GM23338 (cell line): ENCODE measurements at regions not wholly inside any gene's neighbourhood (a gene's known extent, or its start where the extent isn't known, plus 50 kb on each side); places are given as distances from the start of the nearest gene placed in this dataset.

Experiments used
- ATAC-seq: fragments of 200-7000 bp; cut with Tn5 transposase; 3 replicates; pipeline ENCODE4 v1.9.1; 2020
- DNase-seq: peaks from one replicate; pipeline ENCODE4 v3.0.0-alpha.2; 2015; ENCODE audit warnings: low spot score
- H2AFZ ChIP-seq: fragments of 200-600 bp; sonication (generic); 2 replicates; pipeline ENCODE4 v1.8.0; 2016; ENCODE audit warnings: antibody characterized with exemption, mild to moderate bottlenecking, moderate library complexity
- H3F3A ChIP-seq: fragments of 200-600 bp; sonication (generic); replicated peaks from 2 replicates; pipeline ENCODE4 v1.8.0; 2017; ENCODE audit warnings: antibody characterized with exemption, mixed run types, low read depth
- H3K27ac ChIP-seq: fragments of 200-600 bp; sonication (generic); 2 replicates; pipeline ENCODE4 v1.6.1; 2016; ENCODE audit warnings: low read depth
- H3K27me3 ChIP-seq: fragments of 200-600 bp; sonication (generic); 2 replicates; pipeline ENCODE4 v1.8.0; 2016; ENCODE audit warnings: mild to moderate bottlenecking, mixed run types, moderate library complexity; ENCODE audit not compliant: insufficient read depth
- H3K36me3 ChIP-seq: fragments of 200-600 bp; sonication (generic); 2 replicates; pipeline ENCODE4 v1.8.0; 2016; ENCODE audit warnings: mild to moderate bottlenecking; ENCODE audit not compliant: insufficient read depth
- H3K4me1 ChIP-seq: fragments of 200-600 bp; sonication (generic); 2 replicates; pipeline ENCODE4 v1.8.0; 2016; ENCODE audit warnings: mild to moderate bottlenecking, moderate library complexity; ENCODE audit not compliant: insufficient read depth
- H3K4me2 ChIP-seq: fragments of 200-600 bp; sonication (generic); 2 replicates; pipeline ENCODE4 v1.7.1; 2017; ENCODE audit warnings: mixed run types
- H3K4me3 ChIP-seq: fragments of 200-600 bp; sonication (generic); 2 replicates; pipeline ENCODE4 v1.6.1; 2016; ENCODE audit warnings: mixed run types
- H3K79me2 ChIP-seq: fragments of 200-600 bp; sonication (generic); replicated peaks from 2 replicates; pipeline ENCODE4 v1.8.0; 2017; ENCODE audit warnings: mild to moderate bottlenecking; ENCODE audit not compliant: insufficient read depth
- H3K9me2 ChIP-seq: fragments of 200-600 bp; sonication (generic); 2 replicates; pipeline ENCODE4 v1.8.0; 2017; ENCODE audit not compliant: insufficient read depth
- H4K20me1 ChIP-seq: fragments of 200-600 bp; sonication (generic); replicated peaks from 2 replicates; pipeline ENCODE4 v1.8.0; 2017; ENCODE audit warnings: mild to moderate bottlenecking; ENCODE audit not compliant: insufficient read depth
- H3K27ac Mint-ChIP-seq: 2 replicates; pipeline ENCODE4 v1.8.0; 2020; ENCODE audit warnings: inconsistent platforms, mild to moderate bottlenecking, moderate library complexity, mixed read lengths
- H3K27me3 Mint-ChIP-seq: 3 replicates; pipeline ENCODE4 v1.8.0; 2022; ENCODE audit warnings: low read depth, mild to moderate bottlenecking, moderate library complexity, mixed read lengths, inconsistent platforms; ENCODE audit not compliant: insufficient read depth, poor library complexity
- H3K36me3 Mint-ChIP-seq: 3 replicates; pipeline ENCODE4 v1.8.0; 2021; ENCODE audit warnings: low read depth, mild to moderate bottlenecking, inconsistent platforms, moderate library complexity, mixed read lengths
- H3K4me1 Mint-ChIP-seq: 3 replicates; pipeline ENCODE4 v1.8.0; 2020; ENCODE audit warnings: mild to moderate bottlenecking, inconsistent platforms, mixed read lengths
- H3K4me3 Mint-ChIP-seq: 3 replicates; pipeline ENCODE4 v1.8.0; 2021; ENCODE audit warnings: moderate library complexity, mild to moderate bottlenecking, inconsistent platforms, mixed read lengths
- H3K9me3 Mint-ChIP-seq: 3 replicates; pipeline ENCODE4 v1.8.0; 2020; ENCODE audit warnings: moderate library complexity, mild to moderate bottlenecking, inconsistent platforms, mixed read lengths
- CREB1 ChIP-seq: fragments of 250-450 bp; sonication (Bioruptor Pico); IDR thresholded peaks from 2 replicates; pipeline ENCODE4 v1.5.0; 2020; ENCODE audit warnings: low read depth, mild to moderate bottlenecking, moderate library complexity
- CTCF ChIP-seq, 2 experiments: fragments of 200-600 bp in 1 of 2; sonication (generic) in 1 of 2; conservative IDR thresholded peaks; 2 replicates each; pipeline versions ENCODE4 v1.5.1 to v1.6.1; 2016 to 2017; ENCODE audit warnings: antibody characterized with exemption in 2 of 2, low read depth in 2 of 2, mild to moderate bottlenecking in 2 of 2, moderate library complexity in 1 of 2
- ETS1 ChIP-seq: IDR thresholded peaks from 2 replicates; pipeline ENCODE4 v1.6.1; 2016; ENCODE audit warnings: antibody characterized with exemption
- EZH2 ChIP-seq: fragments of 200-600 bp; sonication (generic); IDR thresholded peaks from one replicate; pipeline ENCODE4 v1.8.0; 2017; ENCODE audit warnings: antibody characterized with exemption, mild to moderate bottlenecking, low read depth; ENCODE audit not compliant: unreplicated experiment
- EZH2phosphoT487 ChIP-seq: fragments of 200-600 bp; sonication (generic); IDR thresholded peaks from one replicate; pipeline ENCODE4 v1.8.1; 2018; ENCODE audit warnings: antibody characterized with exemption; ENCODE audit not compliant: unreplicated experiment
- JUNB ChIP-seq: IDR thresholded peaks from one replicate; pipeline ENCODE4 v1.6.1; 2016; ENCODE audit warnings: antibody characterized with exemption; ENCODE audit not compliant: unreplicated experiment
- NANOG ChIP-seq: IDR thresholded peaks from 2 replicates; pipeline ENCODE4 v1.6.1; 2016; ENCODE audit warnings: antibody characterized with exemption, borderline replicate concordance
- POLR2AphosphoS5 ChIP-seq: IDR thresholded peaks from 2 replicates; pipeline ENCODE4 v1.6.1; 2016; ENCODE audit warnings: antibody characterized with exemption, low read depth
- REST ChIP-seq: IDR thresholded peaks from one replicate; pipeline ENCODE4 v1.6.1; 2018; ENCODE audit warnings: antibody characterized with exemption; ENCODE audit not compliant: unreplicated experiment
- STAT1 ChIP-seq: IDR thresholded peaks from one replicate; pipeline ENCODE4 v1.6.1; 2016; ENCODE audit warnings: antibody characterized with exemption; ENCODE audit not compliant: unreplicated experiment
- ZNF114 ChIP-seq: fragments of 250-450 bp; sonication (Bioruptor Pico); IDR thresholded peaks from 2 replicates; pipeline ENCODE4 v1.5.0; 2020; ENCODE audit warnings: mild to moderate bottlenecking, moderate library complexity
- ZNF331 ChIP-seq: fragments of 250-450 bp; sonication (Bioruptor Pico); IDR thresholded peaks from 2 replicates; pipeline ENCODE4 v1.5.0; 2020; ENCODE audit warnings: low read depth, mild to moderate bottlenecking, moderate library complexity
- ZNF462 ChIP-seq: fragments of 250-450 bp; sonication (Bioruptor Pico); IDR thresholded peaks from 2 replicates; pipeline ENCODE4 v1.5.0; 2020; ENCODE audit warnings: mild to moderate bottlenecking, moderate library complexity

GRCh38 chr12:97005646-97006045 lies 98.6 kb downstream of the NEDD1 start:
- Histone ChIP-seq H3K9me2 (no peaks in the 10 kb centered on the region), H3K27ac (no peak overlapping the region), H3K36me3 (no peaks in the 10 kb centered on the region), H2AFZ (no peak overlapping the region), H3K4me1 (peaks cover 12% of the 10 kb centered on the region; the same call in 1 of the 2 replicates), H3K4me3 (no peak overlapping the region), H3F3A (no peaks in the 10 kb centered on the region), H3K27me3 (no peaks in the 10 kb centered on the region), H3K4me2 (no peak overlapping the region), H3K79me2 (no peaks in the 10 kb centered on the region), H4K20me1 (no peaks in the 10 kb centered on the region)
- no peak overlapping the region for H3K4me3 Mint-ChIP-seq
- peaks cover 13% of the 10 kb centered on the region for H3K4me1 Mint-ChIP-seq
- no peak for ATAC-seq
- no peaks in the 10 kb centered on the region for H3K9me3 Mint-ChIP-seq
- H3K27ac Mint-ChIP-seq, result no peak overlapping the region
- DNase-seq, result peak; percentile 60
- no peak for TF ChIP-seq STAT1
- no peak for TF ChIP-seq ZNF462 (CRISPR knock-in tag)
- TF ChIP-seq CREB1 (CRISPR knock-in tag), result no peak
- no peak for TF ChIP-seq CTCF (conservative IDR thresholded peaks at IDR 0.05; ENCODE audit: low read depth in 2 of 2)
- no peak for TF ChIP-seq EZH2phosphoT487
- TF ChIP-seq REST, result no peak
- no peak for TF ChIP-seq POLR2AphosphoS5
- no peak for TF ChIP-seq NANOG
- no peak for TF ChIP-seq ETS1
- TF ChIP-seq JUNB, result no peak
- TF ChIP-seq ZNF114, result no peak
- TF ChIP-seq ZNF331 (CRISPR knock-in tag), result no peak
- no peak for TF ChIP-seq EZH2
- no peaks in the 10 kb centered on the region for H3K27me3 Mint-ChIP-seq
- H3K36me3 Mint-ChIP-seq, result no peaks in the 10 kb centered on the region
